Pancreas (tissue), 10 donors: ENCODE measurements at regions not wholly inside any gene's neighbourhood (a gene's known extent, or its start where the extent isn't known, plus 50 kb on each side); places are given as distances from the start of the nearest gene placed in this dataset.

Source experiments
- ATAC-seq, 4 donors: fragments of 200-7000 bp; cut with Tn5 transposase; one replicate each; pipeline versions ENCODE4 v1.8.0 to v1.9.1; 2020; ENCODE audit warnings: mild to moderate bottlenecking in 4 of 4, moderate library complexity in 4 of 4
- DNase-seq, 6 donors: peaks; one replicate each; pipeline ENCODE4 v3.0.0-alpha.2; 2020
- FAIRE-seq: peaks from 2 replicates; lab custom pipeline; 2012; peaks lifted over from hg19 to GRCh38; lab: Jason Lieb, UNC
- H3K27ac ChIP-seq, 4 donors: fragments of 200-600 bp; sonication (generic); 1 replicate in 3 of 4; 2 replicates in 1 of 4; pipeline versions ENCODE4 v1.5.0 to v1.8.0; 2020
- H3K27me3 ChIP-seq, 4 donors: fragments of 200-600 bp; one replicate each; pipeline ENCODE4 v1.8.0; 2021
- H3K36me3 ChIP-seq, 3 donors: fragments of 200-600 bp; sonication (generic) in 1 of 3; one replicate each; pipeline versions ENCODE4 v1.5.0 to v1.8.0; 2020 to 2021
- H3K4me1 ChIP-seq, 3 donors: fragments of 200-600 bp; one replicate each; pipeline ENCODE4 v1.8.0; 2021
- H3K4me3 ChIP-seq, 4 donors: fragments of 200-600 bp; sonication (generic) in 2 of 4; one replicate each; pipeline versions ENCODE4 v1.5.0 to v1.8.0; 2020 to 2021
- H3K9me3 ChIP-seq, 4 donors: fragments of 200-600 bp; one replicate each; pipeline ENCODE4 v1.8.0; 2021
- CTCF ChIP-seq, 4 donors: fragments of 200-600 bp; sonication (generic) in 3 of 4; IDR thresholded peaks; one replicate each; pipeline versions ENCODE4 v1.5.0 to v1.8.0; 2021; ENCODE audit warnings: antibody characterized with exemption in 4 of 4
- WGBS, 2 donors: extraction: QIAGEN DNeasy Blood & Tissue Kit; methylation state at CpG; one replicate each; pipeline ENCODE4 v1.1.7; 2013; 5-methylcytosine and 5-hydroxymethylcytosine counted together
- intact Hi-C, 3 donors: fragments of 100-400 bp; cut with DNase I; formaldehyde crosslinking; loops; one replicate each; pipeline versions ENCODE4 v1.11.1 to v1.14.2; 2022
- donor health status: healthy with polysubstance abuse.
- donor health status: DM: no; HTN: no; CAD: no; lungs with moderate emphysema.
- donor health status: DM: no; HTN: no; CAD: no.
- donor health status: control.
- donor health status: control.
- donor health status: Bipolar disorder and iron deficiency.
- donor health status: DM: yes; HTN: yes; CAD: no.
- donor health status: DM: no; HTN: no; CAD: no.
- donor health status: DM: no; HTN: no; CAD: no.
- donor health status: DM: yes; HTN: yes; CAD: no.

GRCh38 chr22:27004434-27004833 is 347.0 kb downstream of the MIAT start:
- Histone ChIP-seq H3K9me3 (no peaks in the 10 kb centered on the region), H3K4me3 (no peak overlapping the region), H3K36me3 (no peaks in the 10 kb centered on the region), H3K27me3 (no peaks in the 10 kb centered on the region), H3K4me1 (no peaks in the 10 kb centered on the region), H3K27ac (no peak overlapping the region)
- no peak for TF ChIP-seq CTCF (IDR thresholded peaks at IDR 0.05)
- DNase-seq (no peak), ATAC-seq (no peak), FAIRE-seq (no peak)
- 59 to 61% methylated on average over 1 of the region's 1 CpG for WGBS, 2 donors
- intact Hi-C loops: no loop called here

GRCh38 chr22:27008454-27008853 is 351.1 kb downstream of the MIAT start:
- no peaks in the 10 kb centered on the region for H3K36me3 ChIP-seq
- TF ChIP-seq CTCF (IDR thresholded peaks at IDR 0.05): no peak
- H3K4me1 ChIP-seq: no peaks in the 10 kb centered on the region
- no peak overlapping the region for H3K27ac ChIP-seq
- intact Hi-C loops: no loop called here
- H3K27me3 ChIP-seq: no peaks in the 10 kb centered on the region
- no peaks in the 10 kb centered on the region for H3K9me3 ChIP-seq
- FAIRE-seq (no peak), ATAC-seq (no peak), DNase-seq (no peak)
- WGBS, 2 donors: 57 to 68% methylated on average over 1 of the region's 1 CpG
- no peak overlapping the region for H3K4me3 ChIP-seq

- Histone ChIP-seq H3K4me1 (no peaks in the 10 kb centered on the region), H3K27me3 (no peaks in the 10 kb centered on the region), H3K4me3 (no peak overlapping the region), H3K27ac (no peak overlapping the region), H3K36me3 (no peaks in the 10 kb centered on the region), H3K9me3 (no peaks in the 10 kb centered on the region)
- 64 to 65% methylated on average over 3 of the region's 3 CpGs for WGBS, 2 donors
- DNase-seq (no peak), FAIRE-seq (no peak), ATAC-seq (no peak)
- intact Hi-C loops: no loop called here
- no peak for TF ChIP-seq CTCF (IDR thresholded peaks at IDR 0.05)
Measured at GRCh38 chr22:27011133-27011532, 353.7 kb downstream of the MIAT start.

GRCh38 chr22:27011717-27012116 is 354.3 kb downstream of the MIAT start:
- WGBS, 2 donors: 73 to 76% methylated on average over 3 of the region's 3 CpGs

GRCh38 chr22:27019827-27020226 is 362.4 kb downstream of the MIAT start:
- no peak for ATAC-seq

More at GRCh38 chr22:27011717-27012116, 354.3 kb downstream of the MIAT start:
- FAIRE-seq (no peak), ATAC-seq (no peak), DNase-seq (no peak)
- no peak for TF ChIP-seq CTCF (IDR thresholded peaks at IDR 0.05)
- Histone ChIP-seq H3K4me1 (no peaks in the 10 kb centered on the region), H3K9me3 (no peaks in the 10 kb centered on the region), H3K4me3 (no peak overlapping the region), H3K36me3 (no peaks in the 10 kb centered on the region), H3K27me3 (no peaks in the 10 kb centered on the region), H3K27ac (no peak overlapping the region)
- intact Hi-C loops: no loop called here

More at GRCh38 chr22:27019827-27020226, 362.4 kb downstream of the MIAT start:
- no peaks in the 10 kb centered on the region for H3K9me3 ChIP-seq
- no peaks in the 10 kb centered on the region for H3K4me1 ChIP-seq
- FAIRE-seq (no peak), DNase-seq (no peak)
- no peak overlapping the region for H3K4me3 ChIP-seq
- H3K36me3 ChIP-seq: no peaks in the 10 kb centered on the region
- intact Hi-C loops: no loop called here
- TF ChIP-seq CTCF (IDR thresholded peaks at IDR 0.05): no peak
- H3K27ac ChIP-seq: no peak overlapping the region
- WGBS, 2 donors: 49 to 57% methylated on average over 4 of the region's 4 CpGs
- H3K27me3 ChIP-seq: peaks cover 0 to 7% (median 2%) of the 10 kb centered on the region in 4 donors
